Endothelial cell of umbilical vein (primary cell): ENCODE measurements at regions not wholly inside any gene's neighbourhood (a gene's known extent, or its start where the extent isn't known, plus 50 kb on each side); places are given as distances from the start of the nearest gene placed in this dataset.

Source experiments
- CTCF ChIP-seq, 2 donors: IDR thresholded peaks; 1 replicate in 1 of 2; 2 replicates in 1 of 2; pipeline ENCODE4 v1.5.1; 2011; ENCODE audit warnings: low read length in 2 of 2, mild to moderate bottlenecking in 2 of 2, moderate library complexity in 2 of 2, control low read depth in 1 of 2, inconsistent platforms in 1 of 2, low read depth in 1 of 2; ENCODE audit not compliant: insufficient read depth in 1 of 2; ENCODE audit errors: extremely low read depth in 1 of 2
- POLR2A ChIP-seq: IDR thresholded peaks from 2 replicates; pipeline ENCODE4 v1.6.1; 2012; ENCODE audit warnings: low read depth, mild to moderate bottlenecking, control low read depth, low read length
- POLR2AphosphoS5 ChIP-seq: IDR thresholded peaks from 2 replicates; pipeline ENCODE4 v1.6.1; 2012; ENCODE audit warnings: low read depth, mild to moderate bottlenecking, control low read depth, low read length, moderate library complexity; ENCODE audit not compliant: insufficient read depth

- TF ChIP-seq CTCF (IDR thresholded peaks at IDR 0.05; ENCODE audit: extremely low read depth in 1 of 2, insufficient read depth in 1 of 2, low read depth in 1 of 2, low read length in 2 of 2) (no peak), POLR2A (no peak), POLR2AphosphoS5 (no peak)
Measured at GRCh38 chr3:64848822-64849221, 161.0 kb upstream of the ADAMTS9 start.
